Right cardiac atrium (tissue), 5 donors: ENCODE measurements at regions not wholly inside any gene's neighbourhood (a gene's known extent, or its start where the extent isn't known, plus 50 kb on each side); places are given as distances from the start of the nearest gene placed in this dataset.

ENCODE experiments used
- ATAC-seq, 2 donors: fragments of 200-7000 bp; cut with Tn5 transposase; one replicate each; pipeline versions ENCODE4 v1.8.0 to v1.9.1; 2020; ENCODE audit warnings: moderate library complexity in 2 of 2, mild to moderate bottlenecking in 1 of 2
- DNase-seq, 3 donors: peaks; one replicate each; pipeline ENCODE4 v3.0.0-alpha.2; 2020
- H3K27ac ChIP-seq: one replicate; pipeline ENCODE4 v1.5.1; 2013; ENCODE audit warnings: mild to moderate bottlenecking, low read length, control low read depth, moderate library complexity
- H3K27me3 ChIP-seq: one replicate; pipeline ENCODE4 v1.6.1; 2013; ENCODE audit not compliant: control insufficient read depth, insufficient read depth
- H3K4me1 ChIP-seq: one replicate; pipeline ENCODE4 v1.6.1; 2013; ENCODE audit warnings: low read length; ENCODE audit not compliant: control insufficient read depth, insufficient read depth
- H3K4me3 ChIP-seq: one replicate; pipeline ENCODE4 v1.5.1; 2013; ENCODE audit warnings: low read length, control low read depth
- H3K9me3 ChIP-seq: one replicate; pipeline ENCODE4 v1.6.1; 2013; ENCODE audit warnings: low read length; ENCODE audit not compliant: control insufficient read depth
- WGBS: extraction: QIAGEN DNeasy Blood & Tissue Kit; methylation state at CpG from one replicate; pipeline ENCODE4 v1.1.7; 2013; 5-methylcytosine and 5-hydroxymethylcytosine counted together
- intact Hi-C, 4 donors: fragments of 100-400 bp; cut with DNase I; formaldehyde crosslinking; loops; one replicate each; pipeline versions ENCODE4 v1.11.0 to v1.14.0; 2022 to 2023
- donor health status: healthy with polysubstance abuse.
- donor health status: DM: no; HTN: yes; CAD: no.
- donor health status: DM: no; HTN: no; CAD: no.
- donor health status: DM: no; HTN: yes; CAD: no; lungs with severe emphysema.
- donor health status: DM: yes; HTN: yes; CAD: no.

DNA sequence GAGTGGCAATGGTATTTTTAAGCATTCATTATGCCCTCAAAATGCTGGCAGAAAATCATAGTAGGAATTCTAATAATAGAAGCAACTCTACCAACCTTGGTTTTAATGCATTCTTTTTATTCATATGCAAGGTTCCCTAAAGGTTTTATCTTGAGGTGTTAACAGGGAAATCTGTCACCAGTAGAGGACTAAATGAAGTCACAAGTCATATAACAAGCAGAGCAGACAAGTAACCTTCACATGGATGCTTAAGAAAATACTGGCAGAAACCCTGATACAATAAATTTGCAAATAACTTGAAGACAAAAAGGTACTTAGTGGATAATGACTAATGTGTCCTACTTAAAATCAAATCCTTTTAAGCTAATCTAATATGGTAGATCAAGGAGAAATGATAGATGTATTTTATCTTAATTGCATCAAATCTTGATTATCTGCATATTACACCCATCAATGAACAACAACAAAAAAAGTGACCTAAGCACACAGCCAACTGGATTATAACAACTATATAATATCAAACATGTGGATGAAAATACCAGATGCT, 73.3 kb downstream of the RFC3 start:
- H3K9me3 ChIP-seq = peaks cover 2% of the 10 kb centered on the region
- ATAC-seq (no peak), DNase-seq (no peak)
- H3K27me3 ChIP-seq = no peaks in the 10 kb centered on the region
- H3K4me1 ChIP-seq = no peaks in the 10 kb centered on the region
- intact Hi-C loops = no loop called here
- no peak overlapping the region for H3K27ac ChIP-seq
- no peak overlapping the region for H3K4me3 ChIP-seq

GRCh38 chr13:33893559-33893958, 75.6 kb downstream of the RFC3 start:
- Histone ChIP-seq H3K9me3 (peaks cover 2% of the 10 kb centered on the region), H3K27me3 (no peaks in the 10 kb centered on the region), H3K4me1 (no peaks in the 10 kb centered on the region), H3K4me3 (no peak overlapping the region), H3K27ac (no peak overlapping the region)
- ATAC-seq (no peak), DNase-seq (no peak)
- intact Hi-C loops = no loop called here

DNA sequence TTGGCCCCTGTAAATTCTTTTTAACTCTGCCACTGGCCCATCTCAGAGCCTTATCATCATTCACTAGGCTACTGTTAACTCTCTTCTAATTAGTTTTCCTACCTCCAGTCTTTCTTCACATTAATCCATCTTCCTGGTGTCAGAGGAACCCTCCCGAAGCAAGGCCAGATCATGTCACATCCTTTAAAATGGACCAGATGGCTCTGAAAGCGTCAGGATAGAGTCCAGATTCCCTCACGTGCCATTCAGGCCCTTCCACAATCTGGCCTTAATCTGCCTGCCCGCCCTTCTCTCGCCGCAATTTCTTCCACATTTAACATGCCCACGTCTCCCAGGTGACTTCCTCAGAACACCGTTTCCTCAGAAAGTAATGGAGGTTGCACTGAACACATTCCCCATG, 86.5 kb downstream of the RFC3 start:
- intact Hi-C loops = no loop called here
- H3K9me3 ChIP-seq = no peaks in the 10 kb centered on the region
- no peak overlapping the region for H3K27ac ChIP-seq
- H3K4me1 ChIP-seq = no peaks in the 10 kb centered on the region
- H3K27me3 ChIP-seq = no peaks in the 10 kb centered on the region
- no peak overlapping the region for H3K4me3 ChIP-seq
- ATAC-seq = no peak
- 63% methylated on average over 8 of the region's 8 CpGs for WGBS
- DNase-seq = no peak

DNA sequence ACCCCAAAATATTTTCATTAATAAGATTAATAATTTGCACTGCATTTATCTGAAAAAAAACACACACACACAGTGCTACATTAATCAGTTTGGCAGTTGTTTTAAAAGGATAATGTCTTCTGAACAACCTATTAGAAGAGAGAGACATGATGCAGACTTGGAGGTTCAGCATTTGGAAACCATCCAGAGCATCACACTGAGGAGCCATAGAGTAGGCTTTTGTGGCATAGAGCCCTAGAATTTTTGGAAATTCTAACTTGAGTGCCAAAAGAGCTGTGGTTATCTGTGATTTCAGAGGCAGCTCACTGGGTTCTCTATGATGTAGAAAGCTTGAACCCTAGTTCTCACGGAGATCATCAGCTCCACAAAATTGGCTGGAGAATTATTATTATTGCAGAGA, 90.2 kb downstream of the RFC3 start:
- Histone ChIP-seq H3K9me3 (no peaks in the 10 kb centered on the region), H3K4me3 (no peak overlapping the region), H3K4me1 (no peaks in the 10 kb centered on the region), H3K27me3 (no peaks in the 10 kb centered on the region), H3K27ac (no peak overlapping the region)
- 61% methylated on average over 1 of the region's 1 CpG for whole genome bisulfite sequencing
- intact Hi-C loops = no loop called here
- DNase-seq (no peak), ATAC-seq (no peak)

DNA sequence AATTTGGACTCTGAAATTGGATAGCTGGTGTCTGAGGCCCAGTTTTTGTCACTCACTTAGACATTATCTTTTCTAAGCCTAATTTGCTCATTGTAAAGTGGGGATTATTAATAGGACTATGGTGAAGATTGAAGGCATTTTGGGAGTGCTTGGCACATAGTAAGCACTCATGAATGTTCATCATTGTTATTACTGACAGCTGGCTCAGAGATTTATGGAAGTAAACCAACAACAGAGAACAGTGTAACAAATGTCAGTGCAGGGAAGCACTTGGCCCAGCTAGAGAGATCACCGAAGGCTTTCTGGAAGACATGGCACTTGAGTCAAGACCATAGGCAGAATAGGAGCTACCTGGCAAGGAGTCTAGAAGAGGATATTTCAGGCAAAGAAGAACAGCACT, 92.3 kb downstream of the RFC3 start:
- no peaks in the 10 kb centered on the region for H3K9me3 ChIP-seq
- WGBS = 50% methylated on average over 1 of the region's 1 CpG
- H3K4me1 ChIP-seq = no peaks in the 10 kb centered on the region
- peak overlapping the region; percentile 45 for H3K27ac ChIP-seq
- H3K4me3 ChIP-seq = no peak overlapping the region
- no peak for ATAC-seq
- no peak for DNase-seq
- no peaks in the 10 kb centered on the region for H3K27me3 ChIP-seq
- intact Hi-C loops = no loop called here

DNA sequence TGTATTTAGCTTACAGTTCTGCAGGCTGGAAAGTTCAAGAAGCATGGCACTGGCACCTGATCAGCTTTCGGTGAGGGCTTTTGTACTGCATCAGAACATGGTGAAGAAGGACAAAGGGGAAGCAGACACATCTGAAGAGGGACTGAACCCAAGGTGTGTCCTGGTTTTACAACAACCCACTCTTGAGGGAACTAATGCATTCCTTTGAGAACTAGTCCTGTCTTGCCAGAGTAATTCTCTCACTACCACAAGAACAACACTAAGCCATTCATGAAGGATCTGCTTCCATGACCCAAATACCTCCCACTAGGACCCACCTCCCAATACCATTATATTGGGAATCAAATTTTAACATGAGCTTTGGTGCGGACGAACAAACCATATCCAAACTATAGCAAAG, 93.6 kb downstream of the RFC3 start:
- intact Hi-C loops = no loop called here
- Histone ChIP-seq H3K4me3 (no peak overlapping the region), H3K27ac (no peak overlapping the region), H3K27me3 (no peaks in the 10 kb centered on the region), H3K4me1 (no peaks in the 10 kb centered on the region), H3K9me3 (no peaks in the 10 kb centered on the region)
- no peak for DNase-seq
- ATAC-seq = no peak
- 97% methylated on average over 3 of the region's 3 CpGs for WGBS

GRCh38 chr13:33913829-33914228, 95.9 kb downstream of the RFC3 start:
- DNase-seq (no peak), ATAC-seq (no peak)
- intact Hi-C loops = no loop called here
- 95% methylated on average over 3 of the region's 3 CpGs for WGBS
- no peaks in the 10 kb centered on the region for H3K4me1 ChIP-seq
- no peaks in the 10 kb centered on the region for H3K27me3 ChIP-seq
- H3K27ac ChIP-seq = no peak overlapping the region
- no peak overlapping the region for H3K4me3 ChIP-seq
- no peaks in the 10 kb centered on the region for H3K9me3 ChIP-seq

DNA sequence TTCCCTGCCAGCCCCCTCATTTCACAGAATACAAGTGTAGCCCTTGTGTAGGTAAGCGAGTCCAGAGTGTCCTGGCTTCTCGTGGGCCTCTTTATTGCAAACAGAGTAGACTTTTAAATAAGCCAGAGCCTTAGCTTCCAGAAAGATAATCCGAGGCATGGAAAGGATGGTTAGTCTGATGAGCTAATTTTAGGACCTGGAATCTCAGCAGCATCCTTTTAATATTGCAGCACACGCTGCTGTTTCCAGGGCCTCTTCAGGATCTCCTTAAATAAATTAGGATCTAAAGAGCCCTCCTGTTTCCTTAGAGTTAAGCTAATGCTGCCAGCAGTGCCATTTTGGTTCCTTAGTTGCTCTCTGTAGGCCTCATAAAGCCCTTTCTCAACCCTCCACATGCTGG, 99.2 kb downstream of the RFC3 start:
- H3K27me3 ChIP-seq = no peaks in the 10 kb centered on the region
- H3K4me1 ChIP-seq = no peaks in the 10 kb centered on the region
- no peak for DNase-seq
- ATAC-seq = no peak
- 61% methylated on average over 4 of the region's 4 CpGs for WGBS
- H3K9me3 ChIP-seq = no peaks in the 10 kb centered on the region
- no peak overlapping the region for H3K27ac ChIP-seq
- no peak overlapping the region for H3K4me3 ChIP-seq
- intact Hi-C loops = no loop called here

DNA sequence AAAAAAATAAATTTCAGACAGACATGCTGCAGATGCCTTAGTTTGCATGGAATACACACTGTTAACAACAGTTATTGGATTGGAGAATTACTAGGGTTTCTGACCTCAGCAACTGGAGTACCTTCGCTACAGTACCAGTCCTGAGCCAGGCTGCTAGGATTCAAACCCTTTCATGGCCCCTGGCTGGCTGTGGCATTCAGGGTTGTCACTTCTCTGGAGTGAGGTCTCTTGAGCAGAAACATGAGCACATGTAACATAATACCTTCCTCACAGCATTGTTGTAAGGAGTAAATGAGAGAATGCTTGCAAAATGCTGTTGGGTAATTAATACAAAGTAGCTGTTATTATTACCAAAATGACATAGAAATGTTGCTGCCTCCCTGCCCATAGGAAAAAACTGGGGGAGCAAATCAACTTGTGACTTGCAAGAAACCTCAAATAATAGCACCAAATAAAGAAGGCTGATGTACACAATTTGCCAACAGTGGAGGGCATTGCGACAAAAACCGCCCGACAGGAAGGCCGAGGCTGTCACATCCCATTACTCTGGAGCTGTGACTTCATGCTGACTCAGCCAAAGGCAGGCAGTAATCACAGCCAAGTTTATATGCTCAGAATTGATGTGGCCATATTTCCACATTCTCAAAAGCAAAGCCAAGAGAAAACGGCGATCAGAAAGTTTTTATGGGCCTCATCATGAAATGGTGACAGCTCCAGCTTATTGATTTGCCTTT, 100.4 kb downstream of the RFC3 start:
- DNase-seq = peak in 2 of 3 donors; percentile 19 to 45
- no peak overlapping the region for H3K27ac ChIP-seq
- no peaks in the 10 kb centered on the region for H3K9me3 ChIP-seq
- peak in 1 of 2 donors; percentile 36 for ATAC-seq
- 54% methylated on average over 7 of the region's 7 CpGs for WGBS
- no peaks in the 10 kb centered on the region for H3K27me3 ChIP-seq
- H3K4me3 ChIP-seq = no peak overlapping the region
- intact Hi-C loops = no loop called here
- H3K4me1 ChIP-seq = no peaks in the 10 kb centered on the region

DNA sequence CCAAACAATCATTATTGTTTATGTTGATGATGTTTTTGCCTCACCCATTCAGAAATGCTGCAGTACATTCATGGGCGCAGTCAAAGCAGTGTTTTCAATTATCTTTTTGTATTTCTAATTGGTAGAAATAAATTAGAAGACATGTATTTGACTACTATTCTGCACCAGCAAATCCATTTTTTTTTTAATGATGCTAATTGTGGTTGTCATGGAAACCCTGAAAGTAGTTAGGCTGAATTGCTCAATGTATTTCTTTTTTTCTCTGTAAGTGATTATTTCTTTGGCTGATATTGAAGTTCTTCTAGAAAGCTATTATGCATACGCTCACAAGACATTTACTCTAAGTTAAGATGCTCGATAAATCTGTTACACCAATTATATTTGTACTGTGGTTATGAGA, 101.2 kb downstream of the RFC3 start:
- 99% methylated on average over 3 of the region's 3 CpGs for WGBS
- no peaks in the 10 kb centered on the region for H3K4me1 ChIP-seq
- DNase-seq (no peak), ATAC-seq (no peak)
- no peak overlapping the region for H3K4me3 ChIP-seq
- no peaks in the 10 kb centered on the region for H3K27me3 ChIP-seq
- H3K9me3 ChIP-seq = no peaks in the 10 kb centered on the region
- intact Hi-C loops = no loop called here
- H3K27ac ChIP-seq = no peak overlapping the region

DNA sequence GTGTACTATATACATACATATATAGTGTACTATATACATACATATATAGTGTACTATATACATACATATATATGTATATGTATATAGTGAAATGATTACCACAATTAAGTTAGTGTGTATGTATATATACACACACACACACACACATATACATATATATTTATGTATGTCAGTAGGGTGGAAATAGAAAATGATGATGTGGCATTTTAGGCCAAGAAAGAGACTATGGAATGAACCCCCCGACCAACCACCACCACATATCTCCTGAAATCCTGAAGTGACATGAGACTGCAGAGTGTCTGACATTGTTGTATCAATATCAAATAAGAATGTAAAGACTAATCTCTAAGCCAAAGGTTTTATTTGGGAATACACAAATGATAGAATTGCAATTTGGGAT, 107.6 kb downstream of the RFC3 start:
- Histone ChIP-seq H3K9me3 (no peaks in the 10 kb centered on the region), H3K27me3 (no peaks in the 10 kb centered on the region), H3K27ac (no peak overlapping the region), H3K4me1 (peaks cover 2% of the 10 kb centered on the region), H3K4me3 (no peak overlapping the region)
- DNase-seq = no peak
- WGBS = 63% methylated on average over 1 of the region's 1 CpG
- ATAC-seq = no peak
- intact Hi-C loops = no loop called here

- no peak overlapping the region for H3K27ac ChIP-seq
- no peak for DNase-seq
- H3K9me3 ChIP-seq = no peaks in the 10 kb centered on the region
- peak; percentile 16 to 19 for ATAC-seq
- no peak overlapping the region for H3K4me3 ChIP-seq
- H3K4me1 ChIP-seq = peaks cover 2% of the 10 kb centered on the region
- intact Hi-C loops = no loop called here
- WGBS = 47% methylated on average over 1 of the region's 1 CpG
- H3K27me3 ChIP-seq = no peaks in the 10 kb centered on the region
Observed at GRCh38 chr13:33927315-33927714, 109.4 kb downstream of the RFC3 start.
